NCI-H2107 (cell line): ENCODE measurements at regions not wholly inside any gene's neighbourhood (a gene's known extent, or its start where the extent isn't known, plus 50 kb on each side); places are given as distances from the start of the nearest gene placed in this dataset.

Experiments used
- DNase-seq: peaks from one replicate; lab custom pipeline; 2025; lab: John Stamatoyannopoulos, UW

DNA sequence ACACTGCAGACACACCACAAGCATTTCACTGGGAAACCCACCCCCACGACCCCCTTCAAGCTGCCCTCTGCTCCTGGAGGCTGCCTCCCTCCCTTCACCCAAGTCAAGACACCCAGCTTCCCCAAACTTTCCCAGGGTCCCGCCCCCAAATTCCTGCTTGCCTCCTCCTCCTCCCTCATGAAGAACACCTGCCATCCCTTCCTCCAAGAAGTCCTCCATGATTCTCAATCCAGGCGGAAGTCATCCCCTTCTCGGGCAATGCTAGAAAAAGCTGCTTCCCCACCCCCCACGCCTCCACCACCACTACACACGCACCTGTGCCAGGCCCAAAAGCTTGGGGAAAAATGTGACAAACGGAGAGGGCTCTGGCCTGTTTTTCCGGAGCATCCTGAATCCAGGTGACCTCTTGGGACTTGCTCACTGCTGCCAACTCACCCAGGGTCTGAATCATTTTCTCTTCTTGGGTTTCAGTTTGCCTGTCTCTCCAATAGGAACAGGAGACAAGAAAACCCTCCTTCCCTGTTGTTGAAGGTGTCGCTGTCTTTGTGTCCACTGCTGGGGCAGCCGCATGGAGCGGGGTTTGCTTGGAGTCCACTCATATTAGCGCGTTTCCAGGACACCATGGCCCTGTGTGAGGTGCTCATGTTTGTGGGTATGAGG is 101.0 kb upstream of the CASZ1 start:
- DNase-seq, result no peak

DNA sequence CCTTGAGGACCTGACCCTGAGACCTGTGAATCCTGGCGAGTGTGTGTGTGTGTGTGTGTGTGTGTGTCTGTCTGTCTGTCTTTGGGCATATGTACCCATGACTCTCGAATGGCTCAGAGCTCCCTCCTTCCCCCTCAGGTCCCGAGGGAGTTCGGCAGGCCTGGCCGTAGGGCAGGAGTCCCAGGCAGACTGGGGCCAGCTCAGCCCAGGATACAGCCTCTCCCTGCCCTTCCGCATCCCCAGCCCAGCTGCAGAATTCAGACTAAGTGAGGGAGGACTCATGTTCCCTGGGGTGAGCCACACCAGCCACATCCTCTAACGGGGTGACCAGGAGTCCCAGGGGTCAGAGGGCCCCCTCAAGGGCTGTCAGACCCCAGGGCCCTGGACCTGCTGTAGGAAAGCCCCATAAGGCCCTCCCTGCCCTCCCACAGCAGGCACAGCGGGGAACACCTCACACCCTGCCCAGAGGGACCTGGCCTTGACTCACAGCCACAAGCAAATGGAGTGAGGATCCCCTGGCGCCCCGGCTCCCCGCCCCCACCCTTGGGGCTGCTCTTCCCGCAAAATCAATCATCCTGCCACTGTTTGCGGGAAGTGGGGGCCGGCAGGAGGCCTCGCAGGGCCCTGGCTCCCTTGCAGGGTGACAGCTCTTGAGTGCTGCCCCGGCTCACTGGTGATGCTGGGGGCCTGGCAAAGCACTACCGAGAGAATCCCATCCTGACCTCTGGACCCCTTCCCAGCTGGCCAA is 101.7 kb upstream of the CASZ1 start:
- DNase-seq, result no peak

DNA sequence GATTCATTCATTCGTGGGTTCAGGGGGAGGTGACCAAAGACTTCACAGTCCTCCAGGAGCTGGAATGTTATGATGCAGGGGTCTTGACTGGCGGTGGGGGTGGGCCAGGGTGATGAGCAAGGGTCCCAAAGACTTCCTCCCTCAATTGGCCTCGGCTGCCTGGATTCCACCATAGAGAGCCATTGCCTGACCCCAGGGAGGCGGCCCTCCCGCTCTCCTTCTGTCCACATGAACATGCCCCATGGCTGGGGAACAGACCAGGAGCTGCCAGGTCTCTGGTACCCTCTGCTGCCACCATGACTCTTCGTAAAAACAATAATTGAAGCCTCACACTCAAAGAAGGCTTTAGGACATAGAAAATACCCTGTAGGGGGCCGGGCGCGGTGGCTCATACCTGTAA is 102.5 kb upstream of the CASZ1 start:
- no peak for DNase-seq

DNA sequence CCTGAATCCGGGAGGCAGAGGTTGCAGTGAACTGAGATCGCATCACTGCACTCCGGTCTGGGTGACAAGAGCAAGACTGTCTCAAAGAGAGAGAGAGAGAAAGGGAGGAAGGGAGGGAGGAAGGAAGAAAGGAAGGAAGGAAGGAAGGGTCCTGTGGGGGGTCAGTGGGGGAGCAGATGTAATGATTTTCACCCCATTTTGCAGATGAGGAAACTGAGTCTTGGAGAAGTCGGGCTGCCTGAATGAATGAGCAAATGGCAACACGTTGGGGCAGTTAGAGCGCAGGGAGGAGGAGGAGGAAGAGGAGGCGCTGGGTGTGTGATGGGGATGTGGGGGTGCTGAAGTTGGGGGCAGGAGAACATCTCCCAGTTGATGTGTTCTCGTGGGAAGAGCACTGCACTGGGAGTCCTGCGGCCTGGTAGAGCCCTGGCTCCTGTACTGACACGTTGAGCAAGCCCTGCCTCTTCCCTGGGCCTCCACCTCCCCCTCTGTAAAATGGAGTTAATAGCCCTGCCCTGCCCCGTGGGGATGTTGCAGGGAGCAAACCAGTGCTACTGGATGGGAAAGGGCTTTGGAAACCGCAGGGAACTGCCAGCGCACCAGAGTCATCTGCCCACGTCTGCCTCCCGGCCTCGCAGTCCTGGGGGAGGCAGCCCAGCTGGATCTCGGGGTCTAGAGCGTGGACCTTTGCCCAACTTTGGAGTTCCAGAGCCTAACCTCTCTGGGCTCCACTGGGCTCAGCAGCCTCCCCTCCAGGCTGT is 103.2 kb upstream of the CASZ1 start:
- no peak for DNase-seq

DNA sequence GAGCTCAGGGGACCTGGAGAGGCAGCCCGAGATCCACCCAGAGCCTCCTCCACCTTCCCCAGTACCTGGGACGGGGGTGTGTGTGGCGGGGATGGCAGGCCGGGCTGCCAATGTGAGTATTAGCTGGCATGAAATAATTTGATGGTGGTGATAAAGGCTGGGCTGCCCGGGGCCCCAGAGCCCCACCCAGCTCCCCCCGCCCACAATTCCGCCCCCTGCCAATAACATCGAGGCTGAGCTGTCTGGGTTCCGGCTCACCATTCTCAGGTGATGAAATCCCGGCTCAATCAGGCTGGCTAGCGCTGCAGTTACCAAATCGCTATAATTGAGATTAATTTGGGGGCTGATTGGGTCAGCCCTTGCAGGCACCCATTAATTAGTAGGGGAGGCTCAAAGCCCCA is 103.8 kb upstream of the CASZ1 start:
- DNase-seq, result no peak

DNA sequence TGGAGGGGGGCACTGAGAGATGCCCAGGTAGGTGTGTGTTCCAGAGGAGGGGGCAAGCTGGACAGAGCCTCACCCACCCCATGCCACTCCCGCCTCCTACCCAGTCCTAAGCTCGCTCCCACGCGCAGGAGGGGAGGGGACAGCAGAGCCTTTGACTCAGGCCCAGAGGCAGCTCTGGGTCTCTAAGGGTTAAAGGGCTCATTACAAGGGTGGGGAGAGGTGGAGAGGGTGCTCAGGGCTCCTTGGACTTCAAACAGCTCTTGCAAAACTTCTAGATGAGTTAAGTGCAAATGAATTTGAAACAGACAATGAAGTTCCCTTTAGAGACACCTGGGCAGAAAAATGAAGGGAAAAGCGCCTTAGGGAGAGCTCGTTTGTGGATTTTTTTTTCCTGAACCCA is 104.2 kb upstream of the CASZ1 start:
- no peak for DNase-seq

DNA sequence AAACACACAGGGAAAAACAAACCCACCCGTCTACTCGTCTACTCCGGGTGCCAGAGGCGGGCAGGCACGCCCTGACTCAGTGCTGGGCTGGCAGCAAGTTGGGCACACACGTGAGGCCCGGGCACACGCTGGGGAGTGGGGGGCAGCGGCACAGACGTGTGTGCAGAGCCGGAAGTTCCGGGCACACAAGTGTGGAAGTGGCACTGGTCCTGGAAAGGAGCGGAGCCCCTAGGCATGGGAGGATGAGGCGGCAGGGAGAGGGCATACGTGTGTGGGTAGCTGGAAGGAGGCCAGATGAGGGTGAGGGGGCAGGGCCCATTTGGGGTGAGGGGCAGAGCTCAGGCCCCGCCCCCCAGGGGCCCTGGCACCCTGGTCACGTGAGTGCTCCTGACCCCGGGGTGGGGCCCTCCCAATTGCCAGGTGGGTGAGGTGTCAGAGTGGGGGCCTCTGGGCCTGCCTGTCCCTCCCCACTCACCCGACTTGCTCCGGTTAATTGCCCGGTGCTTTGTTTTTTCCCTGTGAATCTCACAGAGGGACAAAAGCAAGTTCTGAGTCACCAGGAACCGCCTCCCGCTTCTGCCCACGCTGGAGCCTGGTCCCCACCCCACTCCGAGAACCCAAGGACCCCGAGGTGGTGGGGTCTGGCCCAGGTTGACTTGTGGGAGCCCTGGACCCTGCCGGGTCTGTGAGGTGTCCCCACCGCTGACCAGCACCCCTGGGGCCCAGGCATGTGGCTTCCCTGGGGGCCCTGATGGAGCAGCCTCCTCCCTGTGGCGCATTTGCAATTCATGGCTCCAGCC is 104.8 kb upstream of the CASZ1 start:
- DNase-seq, result peak; percentile 49

DNA sequence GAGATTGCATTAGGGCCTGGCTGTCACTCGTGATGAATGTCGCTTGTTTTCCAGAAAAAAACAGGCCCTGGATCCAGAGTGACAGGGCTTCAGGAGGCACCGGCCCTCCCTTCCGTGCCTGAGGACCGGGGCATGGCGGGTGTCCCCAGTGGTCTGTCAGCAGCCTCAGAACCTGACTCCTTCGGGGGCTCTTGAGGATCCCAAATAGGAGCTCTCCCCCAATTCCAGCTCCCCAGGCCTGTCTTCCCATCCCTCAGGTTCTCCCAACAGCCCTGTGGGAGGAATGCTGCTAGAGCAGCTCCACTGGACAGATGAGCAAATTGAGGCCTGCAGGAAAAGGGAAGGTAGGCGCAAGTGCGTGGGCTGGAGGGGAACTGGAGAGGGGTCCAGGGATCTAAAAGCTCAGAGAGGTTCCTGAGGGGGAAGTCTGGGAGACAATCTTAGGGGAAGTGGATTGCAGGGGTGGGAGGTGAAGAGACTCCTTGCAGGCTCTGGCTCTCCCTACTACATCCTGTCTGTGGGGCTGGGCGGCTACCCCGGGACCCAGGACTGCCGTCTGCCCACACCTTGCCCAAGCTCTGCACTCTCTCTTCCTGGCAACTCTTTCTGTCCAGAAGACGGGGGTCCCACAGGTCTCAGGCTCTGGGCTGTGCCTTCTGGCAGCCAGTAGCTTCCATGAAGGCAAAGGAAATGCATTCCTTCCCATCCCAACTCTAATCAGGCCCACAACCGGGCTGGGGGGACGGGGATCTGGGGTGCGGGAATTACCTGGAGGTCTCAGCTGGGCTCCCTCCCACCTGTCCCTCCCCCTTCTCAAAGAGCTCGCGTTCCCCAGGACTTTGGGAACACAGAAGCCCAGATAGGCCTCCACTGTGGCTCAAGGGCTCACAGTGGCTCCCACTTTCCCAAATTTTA is 105.7 kb upstream of the CASZ1 start:
- DNase-seq, result no peak

DNA sequence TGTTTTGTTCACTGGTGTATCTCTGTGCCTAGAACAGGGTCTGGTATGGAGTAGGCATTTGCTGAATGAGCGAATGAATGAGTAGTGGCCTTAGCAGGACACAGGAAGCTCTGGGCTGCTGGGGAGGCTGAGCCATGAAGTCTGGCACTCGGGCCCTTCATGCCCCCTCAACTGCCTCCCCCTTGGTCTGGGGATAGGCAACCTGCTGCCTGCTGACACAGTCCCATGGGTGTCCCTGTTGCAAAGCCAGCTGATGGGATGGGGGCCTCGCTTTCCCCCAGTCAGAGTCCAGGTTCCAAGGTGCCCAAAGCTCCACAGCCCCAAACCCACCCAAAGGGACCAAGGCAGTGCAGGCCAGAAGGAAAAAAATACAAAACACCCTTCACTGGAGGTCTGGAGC is 107.0 kb upstream of the CASZ1 start:
- DNase-seq, result no peak

DNA sequence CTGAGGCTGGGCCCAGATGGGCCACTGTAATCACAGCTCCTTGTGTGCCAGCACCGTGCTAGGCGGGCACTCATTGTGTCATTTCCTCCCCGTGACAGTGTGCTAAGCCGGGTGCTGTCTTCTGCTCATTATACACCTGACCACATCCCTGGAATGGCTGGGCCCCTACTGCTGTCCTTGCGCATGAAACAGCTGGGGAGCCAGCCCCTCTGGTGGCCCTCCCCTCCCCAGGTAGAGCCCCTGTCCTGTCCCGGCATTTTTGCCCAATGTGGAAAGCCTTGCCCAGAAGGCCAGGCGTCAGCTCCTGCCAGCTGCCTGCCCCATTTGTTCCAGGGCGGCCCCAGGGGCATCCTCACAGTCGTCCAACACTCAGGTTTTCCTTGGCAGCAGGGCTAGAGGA is 107.4 kb upstream of the CASZ1 start:
- DNase-seq, result no peak

DNA sequence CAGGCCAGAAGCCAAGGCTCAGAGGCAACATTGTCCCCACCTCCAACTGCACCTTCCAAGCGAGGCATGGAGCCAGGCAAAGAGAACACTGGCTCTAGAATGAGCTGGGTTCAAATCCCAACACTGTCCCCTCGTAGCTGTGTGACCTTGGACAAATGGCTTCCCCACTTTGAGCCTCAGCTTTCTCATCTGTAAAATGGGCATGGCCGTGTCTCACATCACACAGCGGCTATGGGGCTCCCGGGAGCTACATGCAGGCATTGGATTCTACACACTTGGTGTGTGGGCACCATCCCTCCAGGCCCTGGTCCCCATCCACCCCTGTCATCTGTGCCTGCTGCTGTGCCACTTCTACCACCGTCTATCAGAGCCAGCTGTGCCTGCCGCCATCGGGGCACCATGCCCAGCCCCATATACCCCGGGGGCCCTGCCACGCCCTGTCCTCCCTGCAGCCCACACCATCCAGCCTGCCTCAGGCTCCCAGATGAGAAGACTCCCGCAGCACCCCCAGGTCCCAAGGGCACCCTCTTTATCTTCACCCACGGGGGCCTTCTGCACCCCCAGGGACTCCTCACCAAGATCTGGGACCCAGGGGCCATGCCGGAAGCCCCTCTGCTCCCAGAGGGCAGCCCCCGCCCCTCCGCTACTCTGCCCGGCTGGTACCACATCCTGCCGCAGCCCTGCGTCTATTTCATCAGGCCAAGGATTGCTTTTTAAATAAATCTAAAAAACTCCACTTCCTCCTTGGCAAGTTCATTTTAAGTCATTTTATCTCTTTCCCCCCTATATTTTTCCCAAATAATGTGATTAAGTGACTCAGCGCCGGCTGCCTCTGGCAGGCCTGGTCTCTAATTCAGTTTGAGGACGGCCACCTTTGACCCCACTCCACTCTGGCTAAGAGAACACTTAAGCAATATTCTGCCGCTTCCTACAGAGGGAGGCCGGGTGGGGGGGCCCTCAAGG is 107.8 kb upstream of the TARDBP start:
- no peak for DNase-seq

DNA sequence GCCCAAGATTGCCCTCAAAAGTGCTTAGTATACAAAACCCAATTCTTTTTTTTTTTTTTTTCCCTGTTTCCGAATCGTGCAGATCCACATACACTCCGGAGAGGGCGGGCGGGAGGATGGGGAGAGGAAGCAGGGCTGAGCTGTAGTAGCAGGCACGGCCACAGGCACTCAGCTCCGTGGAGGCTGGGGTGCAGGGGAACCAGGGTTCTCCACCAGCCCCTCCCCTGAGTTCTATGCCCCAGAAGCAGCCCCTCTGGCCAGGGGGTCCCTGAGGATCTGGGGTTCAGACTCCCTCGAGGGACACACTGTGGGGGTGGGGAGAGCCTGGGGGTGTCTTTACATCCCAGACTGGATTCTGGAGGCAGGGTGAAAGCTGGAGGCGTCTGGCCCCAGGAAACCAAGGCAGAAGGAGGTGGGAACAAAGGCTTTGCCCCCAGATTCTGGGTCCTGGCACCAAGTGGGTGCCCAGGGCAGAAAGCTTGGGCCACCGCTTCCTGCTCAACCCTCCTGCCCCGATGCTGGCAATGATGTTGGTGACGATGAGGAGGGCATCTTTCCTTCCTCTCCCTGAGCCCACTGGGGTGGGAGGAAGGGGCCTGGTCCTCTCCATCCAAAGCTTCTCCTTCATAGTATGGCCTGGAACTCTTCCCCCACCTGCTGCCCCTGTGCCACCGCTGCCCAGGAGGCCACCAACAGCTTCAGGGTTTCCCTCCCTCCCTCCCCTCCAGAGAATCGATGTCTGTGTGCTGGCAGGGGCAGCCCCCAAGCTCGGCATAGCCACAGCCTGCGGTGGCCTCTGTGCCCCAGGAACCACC is 106.4 kb upstream of the TARDBP start:
- DNase-seq, result no peak

DNA sequence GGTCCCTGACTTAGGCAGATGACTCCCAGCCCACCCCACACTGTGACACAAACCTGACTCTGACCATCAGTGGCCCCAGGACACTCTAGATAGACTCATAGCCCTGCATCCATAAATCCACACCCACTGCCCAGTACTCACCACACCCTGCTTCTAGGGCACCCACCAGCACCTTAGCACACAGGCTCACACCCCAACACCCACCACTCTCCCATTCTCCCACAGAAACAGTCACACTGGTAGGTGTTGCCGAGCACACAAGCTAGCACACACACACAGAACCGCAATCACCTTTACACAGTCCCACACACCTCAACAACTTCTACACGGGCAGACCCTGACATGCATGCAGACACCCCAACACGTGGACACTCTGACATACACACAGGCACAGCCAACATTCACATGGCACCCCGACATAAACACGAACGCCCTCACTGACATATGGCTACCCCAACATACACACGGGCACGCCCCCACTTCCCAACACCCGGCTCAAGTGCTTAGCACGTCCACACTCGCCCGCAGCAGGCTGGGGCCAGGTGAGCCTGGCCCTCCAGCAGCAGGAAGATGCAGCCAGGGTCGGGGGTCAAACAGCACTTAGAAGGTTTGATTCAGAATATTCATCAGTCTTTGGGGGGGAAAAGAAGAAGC is 105.5 kb upstream of the TARDBP start:
- DNase-seq, result no peak

DNA sequence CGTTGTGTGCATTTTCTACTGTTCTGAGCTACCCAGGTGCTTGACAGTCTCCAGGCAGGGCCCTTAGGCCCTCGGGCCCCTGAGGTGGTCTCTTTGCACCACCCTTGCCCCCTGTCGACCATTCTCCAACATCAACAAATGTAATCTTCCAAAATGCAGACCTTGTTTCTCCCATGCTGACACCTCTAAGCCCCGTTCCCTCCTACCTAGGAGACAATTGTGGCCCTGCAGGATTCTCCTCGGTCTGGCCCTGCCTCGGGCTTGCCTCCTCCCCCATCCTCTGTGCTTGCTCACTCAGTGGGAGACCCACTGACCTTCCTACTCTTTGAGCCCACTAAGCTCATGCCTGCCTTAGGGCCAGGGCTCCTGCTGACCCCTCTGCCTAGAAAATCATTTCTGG is 104.2 kb upstream of the TARDBP start:
- no peak for DNase-seq

DNA sequence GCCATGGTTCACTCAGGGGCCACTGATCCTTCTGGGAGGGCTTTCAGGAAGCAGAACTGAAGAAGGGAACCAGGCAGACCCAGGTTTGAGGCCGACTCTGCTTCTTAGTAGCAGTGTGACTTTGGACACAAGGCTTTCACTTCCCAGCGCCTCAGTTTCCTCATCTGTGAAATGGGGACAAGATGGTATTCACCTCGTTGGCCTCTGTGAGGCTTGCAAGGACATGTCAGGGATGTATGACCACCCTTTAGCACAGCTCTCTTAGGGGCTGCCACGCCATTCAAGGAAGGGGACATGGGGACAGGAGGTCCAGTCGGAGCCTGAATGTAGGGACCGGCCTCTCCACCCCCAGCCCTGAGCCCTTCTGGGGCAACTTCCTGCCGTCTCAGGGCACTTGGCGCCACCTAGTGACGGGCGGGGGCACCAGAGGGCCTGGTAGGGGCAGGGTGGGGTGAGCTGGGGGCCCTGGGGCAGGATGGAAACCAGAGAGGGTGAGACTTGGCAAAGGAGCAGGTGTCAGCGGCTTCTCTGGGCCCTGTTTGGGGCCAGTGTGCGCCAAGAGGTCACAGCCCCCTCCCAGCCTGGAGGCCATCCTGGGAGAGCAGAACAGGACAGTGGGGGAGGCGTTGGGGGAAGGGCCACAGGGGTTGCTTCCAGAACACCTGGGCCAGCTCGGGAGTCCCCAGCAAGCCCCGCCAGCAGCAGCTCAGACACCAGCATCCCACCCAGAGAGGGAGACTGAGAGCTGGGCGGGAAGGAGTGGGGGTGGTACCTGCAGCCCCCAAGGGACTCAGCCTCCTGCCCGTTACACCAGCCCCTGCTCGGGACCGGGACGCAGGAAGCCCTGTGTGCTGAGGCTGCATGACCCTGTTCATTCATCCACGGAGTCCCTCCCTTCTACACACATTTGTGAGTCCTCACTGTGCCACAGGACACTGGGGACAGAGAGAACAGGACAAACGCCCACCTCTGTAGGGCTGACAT is 102.5 kb upstream of the TARDBP start:
- DNase-seq, result peak; percentile 14

DNA sequence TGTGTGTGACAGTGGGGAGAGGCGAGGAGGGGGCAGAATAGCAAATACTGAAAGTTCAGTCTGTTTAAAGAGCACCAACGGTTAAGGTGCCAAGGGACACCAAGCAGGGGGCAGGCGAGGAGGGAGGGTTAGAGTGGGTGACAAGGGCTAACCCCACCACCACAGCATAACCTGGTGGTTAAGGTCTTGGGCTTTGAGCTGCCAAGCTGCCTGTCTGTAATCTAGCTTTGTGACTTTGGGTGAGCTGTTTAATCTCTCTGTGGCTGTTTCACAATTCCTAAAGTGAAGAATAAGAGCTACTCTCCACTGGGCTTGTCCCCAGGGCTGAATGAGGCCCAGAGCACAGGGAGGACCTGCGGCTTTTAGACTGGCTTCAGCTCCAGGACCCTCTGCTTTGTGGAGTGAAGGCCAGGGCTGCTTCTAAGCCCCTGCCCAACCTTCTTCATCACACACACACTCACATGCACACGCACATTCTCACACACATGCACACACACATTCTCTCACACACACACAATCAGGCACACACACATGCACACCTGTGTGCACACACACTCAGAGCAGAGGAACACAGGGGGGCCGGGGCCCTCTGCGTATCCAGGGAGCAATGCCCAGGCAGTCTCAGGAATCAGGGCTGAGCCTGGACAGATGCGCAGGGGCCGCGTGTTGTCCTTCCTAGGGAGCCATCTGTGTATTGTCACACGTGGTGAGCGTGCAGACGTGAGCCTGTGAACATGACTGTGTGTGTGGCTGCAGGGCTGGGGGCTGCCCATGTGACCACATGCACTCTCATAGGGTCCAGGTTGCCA is 101.6 kb upstream of the TARDBP start:
- DNase-seq, result no peak
